ENCODE measurements at regions not wholly inside any gene's neighbourhood (a gene's known extent, or its start where the extent isn't known, plus 50 kb on each side); places are given as distances from the start of the nearest gene placed in this dataset.

GRCh38 chr5:68352166-68352565 is 136.6 kb downstream of the PIK3R1 start:
- no peak overlapping the region for H3K4me3 ChIP-seq (ENCODE audit: low read depth in 2 of 2, low read length in 2 of 2)
- ATAC-seq = no peak
- intact Hi-C loops (cut with micrococcal nuclease; ENCODE audit: unreplicated experiment) = no loop called here
- H3K27me3 ChIP-seq (ENCODE audit: control insufficient read depth, insufficient read depth, low read length) = no peaks in the 10 kb centered on the region
- CTCF ChIA-PET = no interaction called here
- H3K4me1 ChIP-seq (ENCODE audit: control insufficient read depth, insufficient read depth, low read length) = no peaks in the 10 kb centered on the region
- no peaks in the 10 kb centered on the region for H3K9me3 ChIP-seq (ENCODE audit: control insufficient read depth, insufficient read depth, low read depth, low read length)
- DNase-seq (ENCODE audit: low read depth, low spot score) = no peak
- H3K36me3 ChIP-seq (ENCODE audit: control insufficient read depth, insufficient read depth, low read length) = no peaks in the 10 kb centered on the region
- in situ Hi-C loops (cut with HindIII; ENCODE audit: low pct_unique_long_range_greater_than_20kb, low sequenced_read_pairs) = no loop called here
- no peak overlapping the region for H3K27ac ChIP-seq (ENCODE audit: low read length)
- no peak for TF ChIP-seq REST (IDR thresholded peaks at IDR 0.05; ENCODE audit: insufficient read depth in 1 of 2, low read depth in 2 of 2, low read length in 1 of 2)
- no peak for TF ChIP-seq CTCF (IDR thresholded peaks at IDR 0.05)
- no peak for TF ChIP-seq TCF7L2 (IDR thresholded peaks at IDR 0.05; ENCODE audit: low read depth, low read length)
- no peak for TF ChIP-seq SIN3A (IDR thresholded peaks at IDR 0.05; ENCODE audit: borderline replicate concordance, insufficient read depth, low read depth, low read length)
- TF ChIP-seq POLR2AphosphoS5 (IDR thresholded peaks at IDR 0.05; ENCODE audit: low read depth, low read length) = no peak
- POLR2A ChIA-PET = interaction anchor here (0.6 kb wide), 1 partner anchor 138 kb away, joined by 3 read pairs; no protein-coding TSS in a partner anchor
- no TSS peak for BruUV-seq (replicated peaks)

- Histone ChIP-seq H3K27me3 (ENCODE audit: control insufficient read depth, insufficient read depth, low read length) (no peaks in the 10 kb centered on the region), H3K27ac (ENCODE audit: low read length) (no peak overlapping the region), H3K4me1 (ENCODE audit: control insufficient read depth, insufficient read depth, low read length) (no peaks in the 10 kb centered on the region), H3K36me3 (ENCODE audit: control insufficient read depth, insufficient read depth, low read length) (no peaks in the 10 kb centered on the region), H3K9me3 (ENCODE audit: control insufficient read depth, insufficient read depth, low read depth, low read length) (no peaks in the 10 kb centered on the region), H3K4me3 (ENCODE audit: low read depth in 2 of 2, low read length in 2 of 2) (no peak overlapping the region)
- intact Hi-C loops (cut with micrococcal nuclease; ENCODE audit: unreplicated experiment) (no loop called here), in situ Hi-C loops (cut with HindIII; ENCODE audit: low pct_unique_long_range_greater_than_20kb, low sequenced_read_pairs) (no loop called here)
- ChIA-PET CTCF (no interaction called here), POLR2A (no interaction called here)
- no TSS peak for BruUV-seq (replicated peaks)
- no peak for ATAC-seq
- no peak for DNase-seq (ENCODE audit: low read depth, low spot score)
- TF ChIP-seq TCF7L2 (IDR thresholded peaks at IDR 0.05; ENCODE audit: low read depth, low read length) = no peak
- no peak for TF ChIP-seq POLR2AphosphoS5 (IDR thresholded peaks at IDR 0.05; ENCODE audit: low read depth, low read length)
- TF ChIP-seq REST (IDR thresholded peaks at IDR 0.05; ENCODE audit: insufficient read depth in 1 of 2, low read depth in 2 of 2, low read length in 1 of 2) = no peak
- no peak for TF ChIP-seq CTCF (IDR thresholded peaks at IDR 0.05)
- TF ChIP-seq SIN3A (IDR thresholded peaks at IDR 0.05; ENCODE audit: borderline replicate concordance, insufficient read depth, low read depth, low read length) = no peak
These were observed 138.0 kb downstream of the PIK3R1 start for GRCh38 chr5:68353605-68354004.
